Fibroblast of skin of back (primary cell): ENCODE measurements at regions not wholly inside any gene's neighbourhood (a gene's known extent, or its start where the extent isn't known, plus 50 kb on each side); places are given as distances from the start of the nearest gene placed in this dataset.

Source experiments
- DNase-seq: peaks from one replicate; pipeline ENCODE4 v3.0.0-alpha.2; 2013

DNA sequence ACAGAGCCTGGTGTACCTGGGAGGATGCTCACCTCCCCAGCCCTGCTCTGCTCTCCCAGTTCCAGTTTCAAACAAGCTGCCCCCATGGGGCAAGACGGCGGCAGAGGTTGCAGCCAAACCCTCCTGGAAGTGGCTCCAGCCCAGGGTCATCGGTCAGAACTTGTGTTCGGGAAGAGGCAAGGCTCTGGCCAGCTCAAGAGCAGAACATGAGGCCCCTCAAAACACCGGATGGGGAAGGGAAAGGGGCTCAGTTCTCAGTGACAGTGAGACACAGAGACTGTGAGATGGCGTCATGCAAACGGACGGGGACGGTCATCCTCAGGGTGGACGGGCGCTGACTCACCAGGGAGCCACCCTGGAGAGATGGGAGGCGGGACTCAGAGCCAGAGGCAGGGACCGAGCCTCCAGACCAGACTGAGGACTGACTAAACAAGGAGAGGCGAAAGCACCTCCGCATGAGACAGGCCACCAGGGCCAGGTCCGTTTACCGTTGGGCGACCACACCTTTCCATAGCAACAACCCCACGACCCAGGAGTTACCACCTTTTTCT is 63.9 kb upstream of the GALNT9 start:
- DNase-seq, result peak; percentile 40

DNA sequence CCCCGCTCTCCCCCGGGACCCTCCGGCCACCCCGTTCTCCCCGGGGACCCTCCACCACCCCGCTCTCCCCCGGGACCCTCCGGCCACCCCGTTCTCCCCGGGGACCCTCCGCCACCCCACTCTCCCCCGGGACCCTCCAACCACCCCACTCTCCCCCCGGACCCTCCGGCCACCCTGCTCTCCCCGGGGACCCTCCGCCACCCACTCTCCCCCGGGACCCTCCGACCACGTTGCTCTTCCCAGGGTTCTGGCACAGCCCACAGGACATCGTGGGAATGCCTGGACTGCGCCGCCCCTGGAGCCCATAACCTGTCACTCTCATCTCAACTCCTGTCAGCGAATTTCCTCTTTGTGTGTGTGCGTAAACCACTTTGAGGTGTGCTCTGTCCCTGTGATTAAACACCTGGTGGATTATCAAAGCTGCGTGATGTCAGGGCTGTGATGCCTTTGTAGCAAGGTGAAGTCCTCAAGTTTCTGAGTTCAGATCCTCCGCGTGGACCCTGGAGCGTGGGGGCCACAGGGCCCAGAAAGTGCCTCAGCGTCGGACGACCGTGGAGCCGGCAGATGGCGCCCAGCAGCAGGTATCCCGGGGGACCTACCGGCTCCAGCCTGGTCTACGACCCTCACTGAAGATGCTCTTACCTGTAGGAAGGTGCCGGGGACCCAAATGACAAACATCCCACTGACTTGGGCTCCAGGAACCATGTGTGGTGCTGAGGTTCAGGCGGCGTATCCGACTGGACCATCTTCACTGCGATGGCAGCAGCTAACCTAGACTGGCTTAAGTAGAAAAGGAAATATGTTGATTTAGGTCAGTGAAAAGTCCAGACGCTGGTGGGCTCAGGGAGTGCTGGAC is 63.2 kb upstream of the GALNT9 start:
- no peak for DNase-seq

DNA sequence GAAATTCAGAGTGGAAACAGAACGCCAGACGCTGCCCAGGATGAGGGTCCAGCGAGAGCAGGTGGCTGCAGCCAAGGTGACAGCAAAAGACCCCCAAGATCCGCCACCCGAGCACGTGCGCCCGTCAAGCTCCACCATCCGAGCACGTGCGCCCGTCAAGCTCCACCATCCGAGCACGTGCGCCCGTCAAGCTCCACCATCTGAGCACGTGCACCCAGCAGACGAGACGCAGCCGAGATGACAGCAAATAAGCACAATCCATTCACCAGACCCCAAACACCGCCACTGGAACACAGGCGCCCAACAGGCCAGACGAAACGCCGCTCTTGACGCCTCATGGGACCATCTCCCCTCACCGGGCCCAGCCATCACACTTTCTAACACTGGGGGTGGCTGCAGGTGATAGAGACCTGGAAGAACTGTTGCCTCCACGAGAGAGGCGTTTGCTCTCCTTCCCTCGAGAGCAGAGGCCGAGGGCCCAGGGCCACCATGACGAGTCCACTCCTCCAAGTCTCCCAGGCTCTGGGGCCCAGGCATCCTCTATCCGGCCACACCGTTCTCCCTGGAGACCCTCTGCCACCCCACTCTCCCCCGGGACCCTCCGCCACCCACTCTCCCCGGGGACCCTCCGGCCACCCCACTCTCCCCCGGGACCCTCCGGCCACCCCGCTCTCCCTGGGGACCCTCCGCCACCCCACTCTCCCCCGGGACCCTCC is 62.1 kb upstream of the GALNT9 start:
- no peak for DNase-seq

DNA sequence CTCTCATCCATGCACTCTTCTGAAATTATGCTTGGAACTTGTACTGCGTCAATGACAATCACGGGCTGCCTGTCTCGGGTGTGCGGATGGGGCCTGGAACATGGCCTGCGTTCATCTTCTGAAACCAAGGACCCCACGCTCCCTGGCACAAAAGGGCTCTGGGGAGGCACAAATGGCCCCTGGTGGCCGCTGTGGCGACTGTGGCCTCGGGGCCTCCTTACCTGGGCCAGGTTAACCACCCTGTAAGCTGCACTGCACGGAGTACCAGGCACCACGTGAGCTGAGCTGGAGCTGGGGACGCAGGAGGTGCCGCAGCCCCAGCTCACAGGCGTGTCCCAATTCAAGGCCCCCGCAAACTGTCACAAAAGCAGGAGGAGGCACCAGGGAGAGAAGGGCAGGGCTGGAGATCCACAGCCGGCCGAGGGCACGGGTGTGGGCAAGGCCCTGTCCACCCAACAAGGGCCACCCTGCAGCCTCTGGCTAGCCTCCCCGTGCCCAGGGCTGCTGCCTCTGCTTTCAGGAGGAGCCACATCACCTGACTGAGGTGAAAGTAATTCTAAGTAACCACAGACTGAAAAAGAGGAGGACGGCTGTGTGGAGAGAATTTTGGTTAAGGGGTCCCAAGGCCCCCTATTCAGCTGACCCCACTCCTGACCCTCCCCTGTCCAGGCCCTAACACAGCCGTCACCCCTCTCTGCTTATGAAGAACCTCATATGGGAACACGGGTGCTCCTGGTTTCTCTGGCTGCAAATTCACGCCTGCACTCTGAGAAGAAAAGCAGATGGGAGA is 61.1 kb upstream of the GALNT9 start:
- DNase-seq, result no peak

DNA sequence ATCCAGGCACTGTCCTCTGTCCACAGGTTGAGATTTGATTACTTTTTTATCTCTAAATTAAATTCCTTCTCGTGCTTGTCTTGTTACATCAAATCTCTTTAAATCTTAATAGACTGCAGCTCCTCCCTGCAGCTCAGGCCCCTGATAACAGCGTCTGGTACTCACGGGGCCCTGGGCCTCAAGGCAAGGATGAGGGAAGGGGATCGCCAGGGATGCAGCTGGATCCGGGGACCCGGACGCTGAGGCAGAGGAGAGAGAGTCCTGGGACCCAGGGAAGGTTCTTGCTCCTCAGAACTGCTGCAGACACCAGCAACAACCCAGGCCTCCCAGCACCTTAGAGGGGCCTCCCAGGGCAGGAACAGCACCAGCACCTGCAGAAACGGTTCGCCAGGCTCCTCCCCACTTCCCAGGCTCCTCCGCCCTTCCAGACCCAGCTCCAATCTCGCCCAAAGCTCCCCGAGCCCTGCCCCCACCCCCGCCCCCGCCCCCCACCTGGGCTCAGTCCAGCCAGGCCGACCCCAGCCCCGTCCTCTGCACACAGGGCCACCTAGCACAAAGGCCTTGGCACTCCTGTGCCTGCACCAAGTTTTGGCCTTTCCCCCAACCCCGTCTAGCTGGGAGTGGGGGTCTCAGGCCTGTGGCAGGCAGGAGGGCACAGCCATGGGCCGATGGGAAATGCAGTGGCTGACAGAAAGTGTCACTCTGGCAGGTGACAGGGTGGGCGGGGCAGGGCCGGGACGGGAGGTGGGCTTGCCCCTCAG is 60.3 kb upstream of the GALNT9 start:
- DNase-seq, result no peak

DNA sequence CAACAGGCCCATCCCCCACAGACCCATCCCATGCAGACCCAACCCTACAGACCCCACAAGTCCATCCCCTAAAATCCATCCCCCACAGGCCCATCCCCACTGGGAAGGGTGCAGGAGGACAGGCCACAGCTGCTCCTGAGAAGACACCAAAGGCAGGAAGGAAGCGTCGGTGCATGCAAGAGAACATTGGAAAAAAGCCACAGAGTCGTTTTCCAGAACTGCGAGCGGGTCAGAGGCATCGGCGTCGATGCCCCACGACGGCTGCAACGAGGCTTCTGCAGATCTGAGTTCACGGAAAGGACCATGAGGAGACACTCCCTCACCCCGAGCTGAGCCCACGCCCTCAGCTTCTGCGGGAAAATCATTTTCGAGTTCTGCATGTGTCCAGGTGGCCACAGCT is 59.6 kb upstream of the GALNT9 start:
- DNase-seq, result no peak

DNA sequence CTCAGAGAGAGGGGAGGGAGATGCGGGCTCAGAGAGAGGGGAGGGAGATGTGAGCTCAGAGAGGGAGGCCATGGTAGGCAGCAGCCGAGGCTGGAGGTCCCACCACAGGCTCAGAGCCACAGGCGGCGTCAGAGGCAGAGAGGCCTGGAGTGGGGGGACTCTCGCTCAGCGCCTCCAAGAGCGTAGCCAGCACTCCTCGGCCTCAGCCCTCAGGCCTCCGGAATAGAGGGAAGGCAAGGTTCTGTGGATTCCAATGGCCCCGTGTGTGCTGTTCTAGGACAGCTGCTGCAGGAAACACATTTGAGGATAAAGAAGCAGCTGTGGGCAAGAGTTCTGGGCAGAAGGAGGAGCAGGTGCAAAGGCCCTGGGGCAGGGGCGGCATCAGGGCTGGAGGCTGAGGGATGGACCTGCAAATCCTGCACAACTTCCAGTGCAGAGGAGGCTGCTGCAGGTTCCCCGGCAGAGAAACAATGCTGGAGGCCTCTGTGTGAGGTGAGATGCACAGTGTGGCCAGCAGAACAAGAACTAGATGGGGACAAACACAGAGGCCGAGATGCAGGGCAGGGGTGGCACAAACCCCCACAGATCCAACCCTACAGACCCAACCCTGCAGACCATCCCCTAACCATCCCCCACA is 59.1 kb upstream of the GALNT9 start:
- no peak for DNase-seq

DNA sequence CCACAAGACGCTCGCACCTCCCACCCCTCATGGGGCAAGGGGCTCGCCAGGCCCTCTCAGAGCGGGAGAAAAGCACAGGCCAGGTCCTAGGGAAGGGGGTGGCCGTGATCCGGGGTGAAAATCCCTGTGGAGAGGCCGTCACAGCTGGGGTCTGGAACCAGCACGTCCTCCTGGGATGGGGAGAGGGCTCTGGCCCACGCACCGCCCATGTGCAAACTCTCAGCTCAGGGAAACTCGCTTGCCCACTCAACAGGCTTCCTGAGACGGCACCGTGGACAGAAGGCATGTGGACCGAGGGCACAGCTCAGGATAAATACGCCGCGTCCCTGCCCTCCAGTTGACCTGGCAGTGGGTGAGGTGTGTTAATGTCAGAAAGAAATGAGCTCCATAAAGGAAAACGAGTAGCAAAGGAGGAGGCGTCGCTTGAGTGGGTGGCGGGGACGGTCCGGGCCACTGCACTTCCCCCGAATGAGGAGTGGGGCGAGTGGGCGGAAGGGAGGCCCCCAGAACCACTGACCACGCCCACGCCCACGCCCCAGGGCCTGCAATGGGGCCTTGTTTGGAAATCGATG is 57.6 kb upstream of the GALNT9 start:
- DNase-seq, result no peak

DNA sequence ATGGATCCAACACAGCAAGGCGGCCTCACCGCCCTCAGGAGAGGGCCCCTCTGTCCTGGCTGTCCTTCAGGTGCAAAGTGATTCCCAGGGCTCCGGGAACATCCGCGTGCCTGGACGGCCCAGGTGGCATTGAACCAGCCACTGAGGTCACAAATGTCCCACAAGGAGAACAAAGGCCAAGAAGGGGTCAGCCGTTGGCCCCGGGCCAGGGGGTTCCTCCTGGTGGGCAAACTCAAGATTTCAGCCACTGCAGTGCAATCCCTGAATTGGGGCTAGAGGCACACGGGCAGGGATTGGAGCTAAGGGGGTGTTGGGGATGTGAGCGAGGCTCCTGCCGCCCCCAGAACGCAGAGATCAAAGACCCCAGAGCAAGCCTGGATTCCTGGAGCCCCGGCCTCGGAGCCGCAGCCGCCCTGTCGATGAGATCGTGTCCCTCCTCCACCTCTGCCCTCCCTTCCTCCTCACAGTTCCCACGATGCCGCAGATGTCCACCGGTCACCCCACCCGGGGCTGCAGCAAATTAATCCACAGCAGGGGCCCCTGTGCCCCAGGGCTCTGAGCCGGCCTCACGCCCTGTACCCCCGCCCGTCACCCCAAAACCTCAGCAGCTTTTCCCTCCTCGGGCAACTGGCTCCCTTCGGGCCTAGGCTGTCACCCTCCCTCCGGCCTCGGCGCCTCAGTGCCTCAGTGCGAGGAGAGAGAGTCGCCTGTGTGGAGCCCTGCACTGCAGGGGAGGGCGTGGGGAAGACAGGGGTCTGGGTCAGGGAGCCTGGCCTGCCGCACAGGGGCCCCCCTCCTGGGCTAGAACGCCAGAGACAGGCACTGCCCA is 56.7 kb upstream of the GALNT9 start:
- DNase-seq, result no peak

DNA sequence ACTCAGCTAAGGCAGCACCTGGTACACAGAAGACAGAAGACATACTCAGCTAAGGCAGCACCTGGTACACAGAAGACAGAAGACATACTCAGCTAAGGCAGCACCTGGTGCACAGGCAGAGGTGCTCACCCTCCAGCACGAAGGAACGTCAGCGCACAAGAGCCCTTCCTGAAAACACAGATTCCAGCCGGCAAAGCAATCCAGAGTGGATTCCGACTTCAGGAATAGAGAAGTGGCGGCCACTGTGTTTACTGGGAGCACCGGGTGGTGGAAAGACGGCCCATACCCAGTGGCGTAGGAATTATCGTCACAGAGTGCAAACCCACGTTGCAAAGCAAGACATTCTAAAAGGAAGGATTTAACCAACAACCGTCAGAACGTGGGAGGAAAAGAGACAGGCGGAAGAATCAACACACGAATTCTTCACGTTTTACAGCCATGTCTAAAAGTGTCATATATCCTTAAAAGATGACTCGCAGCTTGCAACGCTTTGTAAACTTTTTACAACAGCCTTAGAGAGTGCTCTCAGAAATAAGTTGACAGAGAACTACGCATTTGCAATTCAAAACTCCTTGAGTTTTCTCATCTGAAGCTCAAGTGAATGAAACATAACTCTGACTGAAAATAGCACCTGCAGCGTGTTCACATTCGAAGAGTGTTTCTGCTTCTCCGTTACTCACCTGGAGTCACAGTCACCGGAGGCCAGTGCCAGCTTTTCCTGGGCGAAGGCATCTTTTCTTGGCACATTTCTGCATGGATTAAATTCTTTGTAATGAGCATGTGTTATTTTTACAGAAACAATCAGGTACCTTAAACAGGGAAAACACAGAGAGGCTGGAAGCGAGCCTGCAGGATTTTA is 55.8 kb upstream of the GALNT9 start:
- DNase-seq, result no peak

DNA sequence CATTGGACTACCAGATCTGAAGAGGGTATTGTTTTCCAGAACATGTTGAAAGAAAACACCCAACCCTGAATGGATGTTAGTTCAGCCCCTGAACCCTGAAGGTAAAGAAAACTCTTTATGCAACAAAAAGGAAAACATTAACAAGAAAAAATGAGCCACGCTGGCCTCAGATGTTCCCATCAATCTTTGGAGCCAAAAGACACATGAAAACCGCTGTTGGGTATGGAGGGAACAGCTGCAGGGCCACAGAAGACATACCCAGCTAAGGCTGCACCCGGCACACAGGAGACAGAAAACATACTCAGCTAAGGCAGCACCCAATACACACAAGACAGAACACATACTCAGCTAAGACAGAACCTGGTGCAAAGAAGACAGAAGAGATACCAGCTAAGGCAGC is 51.3 kb upstream of the GALNT9 start:
- no peak for DNase-seq

DNA sequence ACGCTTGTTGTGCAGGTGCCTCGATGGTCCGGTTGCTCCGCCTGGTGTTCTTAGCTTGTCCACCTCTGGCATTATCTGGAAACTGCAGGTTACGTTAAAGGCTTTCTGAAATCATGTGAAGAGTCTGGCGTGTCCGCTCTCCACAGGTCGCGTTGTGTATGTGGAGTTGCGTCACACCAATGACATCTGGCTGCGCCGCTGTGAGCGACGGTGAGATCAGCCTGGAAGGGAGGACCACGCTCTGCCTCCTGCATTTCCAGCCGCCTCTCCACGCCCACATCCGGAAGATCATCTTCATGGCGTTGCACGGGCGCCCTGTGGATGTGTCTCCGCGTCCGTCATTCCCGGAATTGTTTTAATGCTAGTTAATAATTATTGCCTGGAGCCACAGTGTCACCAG is 50.6 kb upstream of the GALNT9 start:
- no peak for DNase-seq

DNA sequence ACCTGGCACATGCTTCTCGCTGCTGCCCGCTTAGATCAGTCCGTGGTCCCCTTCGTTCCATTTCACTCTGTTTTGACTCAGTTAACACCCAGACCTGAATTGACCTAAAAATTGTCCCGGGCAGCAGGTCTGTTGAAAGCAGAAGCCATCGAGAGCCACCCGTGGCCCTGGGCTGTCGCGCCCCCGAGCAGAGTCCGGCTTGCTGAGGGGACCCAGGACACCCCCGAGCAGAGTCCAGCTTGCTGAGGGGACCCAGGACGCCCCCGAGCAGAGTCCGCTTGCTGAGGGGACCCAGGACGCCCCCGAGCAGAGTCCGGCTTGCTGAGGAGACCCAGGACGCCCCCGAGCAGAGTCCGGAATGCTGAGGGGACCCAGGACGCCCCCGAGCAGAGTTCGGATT is 50.2 kb upstream of the GALNT9 start:
- DNase-seq, result no peak
